NOMO-1 treated with dmso at 0.1 percent for 144 hours (cell line): ENCODE measurements at regions not wholly inside any gene's neighbourhood (a gene's known extent, or its start where the extent isn't known, plus 50 kb on each side); places are given as distances from the start of the nearest gene placed in this dataset.
"Not testable (repeated sequence)": the region's sequence is repeated elsewhere in the genome, so short reads cannot be mapped to it uniquely, and the experiment has no call there.

Source experiments
- DNase-seq: peaks from one replicate; lab custom pipeline; 2025; ENCODE audit not compliant: unreplicated experiment; lab: John Stamatoyannopoulos, UW

- not testable (repeated sequence) for DNase-seq
Measured at GRCh38 chr16:29221281-29221955, 185.1 kb downstream of the NPIPB11 start.

GRCh38 chr16:29220647-29221191 lies 185.8 kb downstream of the NPIPB11 start:
- DNase-seq = not testable (repeated sequence)

GRCh38 chr16:29219966-29220646 lies 186.4 kb downstream of the NPIPB11 start:
- DNase-seq = not testable (repeated sequence)

DNA sequence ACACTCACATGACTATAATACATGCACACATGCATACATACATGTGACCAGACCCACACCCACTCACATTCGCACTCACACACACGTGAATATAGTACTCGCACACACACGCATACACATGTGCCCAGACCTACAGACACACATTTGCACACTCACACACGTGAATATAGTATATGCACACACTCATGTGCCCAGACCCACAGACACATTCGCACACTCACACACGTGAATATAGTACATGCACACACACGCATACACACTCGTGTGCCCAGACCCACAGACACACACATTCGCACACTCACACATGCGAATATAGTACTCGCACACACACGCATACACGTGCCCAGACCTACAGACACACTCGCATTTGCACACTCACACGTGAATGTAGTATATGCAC lies 186.9 kb downstream of the NPIPB11 start:
- not testable (repeated sequence) for DNase-seq

GRCh38 chr16:29218649-29219048 lies 187.9 kb downstream of the NPIPB11 start:
- DNase-seq = not testable (repeated sequence)

- DNase-seq = not testable (repeated sequence)
Measured at GRCh38 chr16:29218171-29218570, 188.3 kb downstream of the NPIPB11 start.

DNA sequence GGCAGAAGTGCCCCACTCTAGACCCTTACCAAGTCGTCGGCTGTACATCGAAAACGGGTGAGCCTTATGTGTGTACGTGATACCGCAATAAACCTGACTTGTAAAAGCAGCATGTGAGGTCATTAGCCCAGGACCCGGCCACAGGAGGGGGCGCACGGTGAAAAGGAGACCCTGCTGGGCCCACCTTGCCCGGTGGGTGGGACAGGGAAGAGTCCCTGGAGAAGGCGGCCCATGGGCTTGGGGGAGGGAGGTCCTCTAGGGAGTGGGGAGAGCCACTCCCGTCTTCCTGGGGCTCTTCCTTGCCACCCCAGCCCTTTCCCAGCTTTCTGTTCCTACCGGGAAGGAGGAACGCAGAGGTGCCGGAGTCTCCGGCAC lies 188.8 kb downstream of the NPIPB11 start:
- DNase-seq = not testable (repeated sequence)

GRCh38 chr16:29217104-29217751 lies 189.3 kb downstream of the NPIPB11 start:
- not testable (repeated sequence) for DNase-seq

- not testable (repeated sequence) for DNase-seq
Measured at GRCh38 chr16:29213770-29214169, 192.7 kb downstream of the NPIPB11 start.

- not testable (repeated sequence) for DNase-seq
Measured at GRCh38 chr16:29213251-29213650, 193.3 kb downstream of the NPIPB11 start.

- DNase-seq = not testable (repeated sequence)
Measured at GRCh38 chr16:29212084-29213027, 194.2 kb downstream of the NPIPB11 start.

GRCh38 chr16:29211456-29211855 lies 195.1 kb downstream of the NPIPB11 start:
- DNase-seq = not testable (repeated sequence)

GRCh38 chr16:29210299-29211150 lies 196.0 kb downstream of the NPIPB11 start:
- DNase-seq = not testable (repeated sequence)

- DNase-seq = not testable (repeated sequence)
Measured at GRCh38 chr16:29206120-29206519, 200.4 kb downstream of the NPIPB11 start.

DNA sequence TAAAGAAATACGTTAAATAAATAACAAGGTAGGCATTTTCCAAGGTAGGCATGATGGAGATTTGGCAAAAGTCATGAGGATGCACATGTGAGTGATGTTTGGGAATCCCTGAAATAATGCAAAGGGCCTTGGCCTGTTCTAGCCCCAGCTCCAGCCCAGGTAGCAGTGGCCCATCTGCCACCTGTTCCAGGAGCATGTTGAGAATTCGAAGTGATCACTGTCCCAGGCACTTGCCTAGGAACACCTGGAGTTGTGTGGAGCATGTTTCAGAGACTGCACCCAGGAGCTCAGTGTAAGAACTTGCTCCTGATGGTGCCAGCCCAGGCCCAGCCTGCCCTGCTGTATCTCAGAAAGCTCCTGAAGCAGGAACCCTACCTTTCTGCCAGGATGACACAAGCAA lies 201.4 kb downstream of the NPIPB11 start:
- DNase-seq = not testable (repeated sequence)

- DNase-seq = no peak
Measured at GRCh38 chr16:29204806-29205135, 201.7 kb downstream of the NPIPB11 start.

- DNase-seq = not testable (repeated sequence)
Measured at GRCh38 chr16:29203933-29204805, 202.3 kb downstream of the NPIPB11 start.

- DNase-seq = not testable (repeated sequence)
Measured at GRCh38 chr16:29203046-29203932, 203.2 kb downstream of the NPIPB11 start.
